WTC11 (cell line): ENCODE measurements at regions not wholly inside any gene's neighbourhood (a gene's known extent, or its start where the extent isn't known, plus 50 kb on each side); places are given as distances from the start of the nearest gene placed in this dataset.

Experiments
- ATAC-seq: fragments of 200-7000 bp; cut with Tn5 transposase; 2 replicates; pipeline ENCODE4 v1.10.0; 2021; ENCODE audit warnings: mild to moderate bottlenecking, moderate library complexity
- CTCF ChIA-PET: fragments of 300-600 bp; sonication (Branson Sonifier 250); formaldehyde crosslinking; loops from one replicate; lab custom pipeline; 2021; ENCODE audit warnings: antibody characterized with exemption; lab: Charles Lee
- POLR2A ChIA-PET: fragments of 350-600 bp; sonication (Branson Sonifier 250); formaldehyde crosslinking; loops from one replicate; lab custom pipeline; 2021; ENCODE audit warnings: antibody characterized with exemption; lab: Charles Lee
- DNase-seq: peaks from one replicate; pipeline ENCODE4 v3.0.0; 2021; ENCODE audit warnings: low spot score
- H3K27ac Mint-ChIP-seq: 2 replicates; pipeline ENCODE4 v1.8.0; 2021; ENCODE audit warnings: mixed read lengths
- H3K27me3 Mint-ChIP-seq: 2 replicates; pipeline ENCODE4 v1.8.0; 2021; ENCODE audit warnings: low read depth, mild to moderate bottlenecking, moderate library complexity, mixed read lengths
- H3K36me3 Mint-ChIP-seq: 2 replicates; pipeline ENCODE4 v1.8.0; 2021; ENCODE audit warnings: mixed read lengths
- H3K4me1 Mint-ChIP-seq: 2 replicates; pipeline ENCODE4 v1.8.0; 2022; ENCODE audit warnings: mixed read lengths
- H3K4me3 Mint-ChIP-seq: 2 replicates; pipeline ENCODE4 v1.8.0; 2021; ENCODE audit warnings: mild to moderate bottlenecking, moderate library complexity, mixed read lengths
- H3K9me3 Mint-ChIP-seq: 2 replicates; pipeline ENCODE4 v1.8.0; 2021; ENCODE audit warnings: mixed read lengths
- ATF2 ChIP-seq: sonication (generic); formaldehyde crosslinking; IDR thresholded peaks from 2 replicates; pipeline ENCODE4 v1.8.1; 2022; ENCODE audit warnings: low read depth, missing genetic modification reagents, borderline replicate concordance
- E2F1 ChIP-seq: sonication (generic); formaldehyde crosslinking; IDR thresholded peaks from 2 replicates; pipeline ENCODE4 v1.8.0; 2022; ENCODE audit warnings: mild to moderate bottlenecking, missing genetic modification reagents
- E2F5 ChIP-seq: sonication (generic); formaldehyde crosslinking; IDR thresholded peaks from 2 replicates; pipeline ENCODE4 v1.8.1; 2022; ENCODE audit warnings: mild to moderate bottlenecking, moderate library complexity, missing genetic modification reagents
- ETV6 ChIP-seq: sonication (generic); formaldehyde crosslinking; IDR thresholded peaks from 2 replicates; pipeline ENCODE4 v1.8.1; 2022; ENCODE audit warnings: mild to moderate bottlenecking, missing genetic modification reagents
- NFYB ChIP-seq: sonication (generic); formaldehyde crosslinking; conservative IDR thresholded peaks from 2 replicates; pipeline ENCODE4 v1.8.0; 2022; ENCODE audit warnings: low read depth, missing genetic modification reagents
- PRDM15 ChIP-seq: sonication (generic); formaldehyde crosslinking; IDR thresholded peaks from 2 replicates; pipeline ENCODE4 v1.8.0; 2022; ENCODE audit warnings: missing genetic modification reagents
- PREB ChIP-seq: sonication (generic); formaldehyde crosslinking; IDR thresholded peaks from 2 replicates; pipeline ENCODE4 v1.8.1; 2022; ENCODE audit warnings: mild to moderate bottlenecking, missing genetic modification reagents, moderate library complexity, borderline replicate concordance
- PRRX2 ChIP-seq: fragments of 250-450 bp; sonication (Bioruptor Pico); IDR thresholded peaks from 2 replicates; pipeline ENCODE4 v1.8.0; 2021; ENCODE audit warnings: mild to moderate bottlenecking
- SP1 ChIP-seq: sonication (generic); formaldehyde crosslinking; conservative IDR thresholded peaks from 2 replicates; pipeline ENCODE4 v1.8.1; 2022; ENCODE audit warnings: missing genetic modification reagents
- ZBTB21 ChIP-seq: sonication (generic); formaldehyde crosslinking; IDR thresholded peaks from 2 replicates; pipeline ENCODE4 v1.8.1; 2023; ENCODE audit warnings: mild to moderate bottlenecking, missing genetic modification reagents, borderline replicate concordance
- ZNF121 ChIP-seq: sonication (generic); formaldehyde crosslinking; IDR thresholded peaks from 2 replicates; pipeline ENCODE4 v1.8.0; 2023; ENCODE audit warnings: missing genetic modification reagents
- ZNF317 ChIP-seq: sonication (generic); formaldehyde crosslinking; IDR thresholded peaks from 2 replicates; pipeline ENCODE4 v1.8.1; 2023; ENCODE audit warnings: low read depth, mild to moderate bottlenecking, moderate library complexity, missing genetic modification reagents, borderline replicate concordance

GRCh38 chr10:84074521-84074920, 64.8 kb upstream of the GHITM start (continued):
- TF ChIP-seq PRDM15 (CRISPR knock-in tag) (no peak), PREB (CRISPR knock-in tag) (no peak)

- DNase-seq (no peak), ATAC-seq (peak; percentile 62)
- Mint-ChIP-seq H3K4me1 (peaks cover 14% of the 10 kb centered on the region), H3K9me3 (no peaks in the 10 kb centered on the region), H3K27ac (no peak overlapping the region), H3K36me3 (no peaks in the 10 kb centered on the region), H3K27me3 (no peaks in the 10 kb centered on the region; the same call in 1 of the 2 replicates), H3K4me3 (no peak overlapping the region)
- CTCF ChIA-PET, result interaction anchor here (0.8 to 2.0 kb wide), 10 partner anchors 11 to 162 kb away, joined by 3 to 13 read pairs (median 3); no protein-coding TSS in a partner anchor
- POLR2A ChIA-PET, result no interaction called here
- TF ChIP-seq ZBTB21 (CRISPR knock-in tag) (no peak), NFYB (CRISPR knock-in tag) (no peak), ETV6 (no peak), PRRX2 (CRISPR knock-in tag) (no peak), E2F1 (CRISPR knock-in tag) (no peak)
- TF ChIP-seq, all 79 proteins: peak for 0
These were observed 63.9 kb upstream of the GHITM start for GRCh38 chr10:84075226-84076046.

- TF ChIP-seq ZNF121 (no peak), SP1 (no peak), ATF2 (CRISPR knock-in tag) (no peak), E2F1 (CRISPR knock-in tag) (no peak), E2F5 (no peak), ZNF317 (no peak)
- Mint-ChIP-seq H3K36me3 (no peaks in the 10 kb centered on the region), H3K27me3 (no peaks in the 10 kb centered on the region; the same call in 1 of the 2 replicates), H3K4me1 (peaks cover 14% of the 10 kb centered on the region), H3K9me3 (no peaks in the 10 kb centered on the region), H3K4me3 (no peak overlapping the region), H3K27ac (no peak overlapping the region)
- DNase-seq, result no peak
- no peak for ATAC-seq
- ChIA-PET CTCF (interaction anchor here (0.6 to 2.0 kb wide), 11 partner anchors 11 to 205 kb away, joined by 3 to 13 read pairs (median 3); no protein-coding TSS in a partner anchor), POLR2A (no interaction called here)
These were observed 63.3 kb upstream of the GHITM start for GRCh38 chr10:84076047-84076388.
